NB4 (cell line): ENCODE measurements at regions not wholly inside any gene's neighbourhood (a gene's known extent, or its start where the extent isn't known, plus 50 kb on each side); places are given as distances from the start of the nearest gene placed in this dataset.
"Not testable (repeated sequence)": the region's sequence is repeated elsewhere in the genome, so short reads cannot be mapped to it uniquely, and the experiment has no call there.

ENCODE experiments used
- DNase-seq: peaks from one replicate; pipeline ENCODE4 v3.0.0; 2010; ENCODE audit warnings: low read depth
- H3K4me3 ChIP-seq: one replicate; pipeline ENCODE4 v1.5.1; 2011; ENCODE audit warnings: mild to moderate bottlenecking, low read depth, low read length, moderate library complexity
- CTCF ChIP-seq: IDR thresholded peaks from one replicate; pipeline ENCODE4 v1.5.1; 2012; ENCODE audit warnings: low read depth, low read length

DNA sequence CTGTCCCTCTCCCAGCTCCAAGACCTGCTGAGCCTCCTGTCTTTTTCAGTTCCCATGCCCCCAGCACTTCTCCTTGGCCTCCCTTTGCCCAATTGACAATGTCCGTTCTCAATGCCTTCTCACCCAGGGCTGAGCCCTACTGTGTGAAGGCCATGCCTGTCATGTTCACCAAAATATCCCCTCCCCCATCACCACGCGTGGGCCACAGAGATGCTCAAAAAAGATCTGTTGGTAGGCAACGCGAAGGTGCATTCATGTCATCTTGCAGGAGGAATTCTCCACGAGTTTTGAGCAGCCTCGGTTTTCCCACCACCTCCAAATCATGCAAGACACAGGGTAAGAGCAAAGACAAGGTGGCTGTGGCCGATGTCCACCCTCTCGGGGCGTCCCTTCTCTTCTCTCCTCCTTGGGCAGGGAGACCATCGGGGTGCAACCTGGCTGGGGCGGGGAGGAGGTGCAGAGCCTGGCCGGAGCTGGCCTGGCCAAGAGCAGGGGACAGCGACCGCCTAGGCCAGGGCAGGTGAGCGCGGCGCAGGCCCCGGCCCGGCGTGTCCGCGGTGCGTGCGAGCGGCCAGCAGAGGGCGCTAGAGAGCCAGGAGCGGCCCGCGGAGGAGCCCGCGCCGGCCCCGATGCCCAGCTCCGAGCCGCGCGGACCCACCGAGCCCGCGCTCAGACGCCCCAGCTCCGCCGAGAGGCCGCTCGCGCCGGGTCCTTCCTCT is 56.3 kb upstream of the KRTAP5-11 start:
- not testable (repeated sequence) for H3K4me3 ChIP-seq
- DNase-seq, result peak; percentile 52

DNA sequence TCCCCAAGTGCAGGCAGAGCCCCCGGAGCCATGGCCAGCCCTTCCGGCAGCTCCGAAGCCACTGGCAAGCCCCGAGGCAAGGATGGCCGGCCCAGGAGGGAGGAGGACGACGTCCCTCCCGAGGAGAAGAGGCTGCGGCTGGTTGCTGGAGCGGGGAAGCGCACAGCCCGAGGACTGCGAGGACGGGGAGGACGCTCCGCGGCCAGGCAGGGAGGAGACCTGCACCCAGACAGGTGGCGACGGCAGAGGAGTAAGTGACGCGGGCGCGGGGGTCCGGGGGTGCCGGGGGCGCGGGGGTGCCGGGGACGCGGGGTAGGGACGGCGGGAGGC is 56.8 kb upstream of the KRTAP5-11 start:
- not testable (repeated sequence) for H3K4me3 ChIP-seq
- peak; percentile 11 for DNase-seq

More for the DNA sequence above, 56.3 kb upstream of the KRTAP5-11 start:
- TF ChIP-seq CTCF, result peak; percentile 23

- H3K4me3 ChIP-seq, DNase-seq: not testable (repeated sequence)
Observed at GRCh38 chr11:71639916-71640315, 57.2 kb upstream of the KRTAP5-11 start.

DNA sequence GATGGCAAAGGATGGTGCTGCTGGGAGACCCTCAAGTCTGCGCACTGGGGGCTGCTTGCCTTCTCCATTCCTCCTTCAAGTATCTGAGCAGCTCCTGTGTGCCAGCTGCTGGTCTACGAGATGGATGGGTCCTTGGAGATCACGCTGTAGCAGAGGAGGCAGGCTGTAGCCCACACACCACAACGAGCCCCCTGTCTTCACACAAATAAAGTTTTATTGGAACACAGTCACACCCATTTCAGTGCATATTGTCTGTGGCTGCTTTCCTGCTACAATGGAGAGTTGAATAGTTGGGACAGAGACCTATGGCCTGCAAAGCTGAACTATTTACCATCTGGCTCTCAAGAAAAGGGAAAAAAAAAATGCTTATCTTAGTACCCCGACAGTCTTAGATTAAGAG is 64.4 kb upstream of the KRTAP5-11 start:
- H3K4me3 ChIP-seq, DNase-seq: not testable (repeated sequence)

- DNase-seq, result peak; percentile 23
- not testable (repeated sequence) for H3K4me3 ChIP-seq
Observed at GRCh38 chr11:71652998-71653397, 70.3 kb upstream of the KRTAP5-11 start.

DNA sequence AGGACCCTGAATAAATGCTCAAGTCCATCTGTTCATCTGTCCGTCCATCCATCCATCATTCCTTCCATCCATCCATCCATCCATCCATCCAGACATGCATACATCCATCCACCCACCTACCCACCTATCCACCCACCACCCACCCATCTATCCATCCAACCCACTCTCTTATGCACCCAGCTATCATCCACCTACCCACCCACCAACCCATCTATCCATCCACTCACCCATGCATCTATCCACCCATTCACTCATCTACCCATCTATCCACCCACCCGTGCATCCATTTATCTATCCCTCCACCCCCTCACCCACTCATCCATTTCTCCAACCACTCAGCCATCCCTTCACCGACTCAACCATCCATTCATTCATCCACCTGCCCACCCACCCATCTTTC is 71.7 kb upstream of the KRTAP5-11 start:
- DNase-seq, H3K4me3 ChIP-seq: not testable (repeated sequence)

DNA sequence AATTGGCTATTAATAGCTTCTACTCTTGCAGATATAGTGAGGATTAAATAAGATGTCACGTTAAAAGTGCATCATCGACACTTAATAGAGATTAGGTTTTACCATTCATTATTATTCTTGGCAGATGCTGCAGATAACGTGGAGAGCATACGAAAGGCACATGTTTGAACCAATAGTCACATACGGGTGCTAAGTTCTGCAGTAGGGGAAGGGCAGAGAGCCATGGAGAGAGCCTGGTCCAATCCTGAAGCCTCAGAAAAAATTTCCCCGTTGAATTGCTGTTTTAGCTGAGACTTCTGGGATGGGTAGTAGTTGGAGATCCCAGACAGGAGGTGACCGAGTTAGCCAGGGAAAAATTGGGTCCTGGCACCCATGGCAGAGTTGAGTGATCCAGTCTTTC is 72.4 kb upstream of the KRTAP5-11 start:
- DNase-seq, H3K4me3 ChIP-seq: not testable (repeated sequence)

DNA sequence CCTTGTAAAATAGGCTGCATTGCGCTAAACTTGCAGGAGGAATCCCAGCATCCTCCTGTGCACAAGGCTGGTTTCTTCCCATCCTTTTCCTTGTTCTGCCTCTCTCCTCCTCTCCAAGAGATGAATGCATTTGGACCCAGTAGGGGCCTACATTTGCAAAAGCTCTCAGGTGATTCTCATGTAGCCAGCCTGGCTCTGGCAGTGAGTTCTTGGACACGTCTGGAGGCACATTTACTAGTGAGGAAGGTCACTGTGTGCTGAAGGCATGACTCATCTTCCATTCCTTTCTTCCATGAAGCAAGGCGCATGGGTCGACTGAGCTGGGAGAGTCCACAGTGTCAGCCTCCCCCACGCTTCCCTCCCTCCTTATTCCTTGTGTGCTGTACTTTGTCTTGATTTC is 73.8 kb upstream of the KRTAP5-11 start:
- DNase-seq, H3K4me3 ChIP-seq: not testable (repeated sequence)

GRCh38 chr11:71664941-71665340 is 82.3 kb upstream of the KRTAP5-11 start:
- DNase-seq, H3K4me3 ChIP-seq: not testable (repeated sequence)

DNA sequence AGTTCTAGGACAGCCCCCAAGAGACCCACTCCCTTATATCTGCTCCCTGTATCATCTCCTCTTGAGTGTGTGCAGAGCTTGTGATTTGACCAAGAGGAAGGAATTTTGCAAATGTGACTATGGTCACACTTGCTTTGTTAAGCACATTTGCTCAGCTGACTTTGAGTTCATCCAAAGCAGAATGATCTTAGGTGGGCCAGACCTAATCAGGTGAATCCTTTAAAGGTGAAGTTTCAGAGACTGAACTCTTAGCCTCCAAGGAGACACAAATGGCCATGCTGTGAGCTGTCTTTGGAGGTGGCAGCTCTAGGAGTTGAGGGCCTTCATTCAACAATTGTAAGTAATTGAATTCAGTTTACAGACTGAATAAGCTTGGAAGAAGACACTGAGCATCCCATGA is 115.4 kb upstream of the KRTAP5-11 start:
- not testable (repeated sequence) for DNase-seq, H3K4me3 ChIP-seq

DNA sequence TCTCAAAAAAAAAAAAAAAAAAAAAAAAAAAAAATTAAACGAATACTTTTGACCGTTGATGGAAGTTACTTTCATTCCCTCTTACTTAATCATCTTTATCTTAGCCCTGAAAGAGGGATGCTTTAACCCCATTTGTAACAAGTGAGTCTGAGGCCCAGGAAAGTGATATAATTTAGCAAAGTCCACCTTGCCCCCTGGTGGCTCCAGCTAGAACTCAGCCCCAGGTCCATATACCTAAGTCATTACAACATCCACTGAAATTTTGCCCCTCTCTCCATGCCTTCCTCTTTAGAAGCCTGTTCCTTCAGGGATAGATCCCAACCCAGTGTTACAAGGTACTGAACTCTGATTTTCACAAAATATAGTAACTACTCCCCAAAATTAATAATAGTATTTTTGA is 116.3 kb upstream of the KRTAP5-11 start:
- DNase-seq, result peak; percentile 10
- H3K4me3 ChIP-seq, result not testable (repeated sequence)
- peak; percentile 21 for TF ChIP-seq CTCF

GRCh38 chr11:71701435-71702291 is 119.0 kb upstream of the KRTAP5-11 start:
- not testable (repeated sequence) for H3K4me3 ChIP-seq, DNase-seq

DNA sequence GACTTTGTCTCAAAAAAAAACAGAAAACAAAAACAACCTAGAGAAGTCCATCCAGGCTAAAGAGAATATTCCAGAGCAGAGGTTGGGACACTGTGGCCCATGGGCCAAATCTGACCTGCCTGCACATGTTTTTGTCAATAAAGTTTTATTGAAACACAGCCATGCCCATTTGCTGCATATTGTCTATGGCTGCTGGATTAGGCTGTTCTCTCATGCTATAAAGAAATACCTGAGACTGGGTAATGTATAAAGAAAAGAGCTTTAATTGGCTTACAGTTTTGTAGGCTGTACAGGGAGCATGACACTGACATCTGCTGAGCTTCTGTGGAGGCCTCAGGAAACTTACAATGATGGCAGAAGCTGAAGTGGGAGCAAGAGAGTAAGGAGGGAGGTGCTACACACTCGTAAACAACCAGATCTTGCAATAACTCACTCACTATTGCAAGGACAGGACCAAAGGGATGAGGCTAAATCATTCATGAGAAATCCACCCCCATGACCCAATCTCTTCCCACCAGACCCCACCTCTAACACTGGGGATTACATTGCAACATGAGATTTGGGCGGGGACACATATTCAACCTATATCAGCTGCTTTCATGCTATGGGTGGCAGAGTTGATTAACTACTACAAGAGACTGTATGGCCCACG is 122.5 kb upstream of the KRTAP5-11 start:
- not testable (repeated sequence) for DNase-seq, H3K4me3 ChIP-seq

- not testable (repeated sequence) for DNase-seq, H3K4me3 ChIP-seq
Observed at GRCh38 chr11:71705738-71706432, 123.2 kb upstream of the KRTAP5-11 start.

- not testable (repeated sequence) for DNase-seq, H3K4me3 ChIP-seq
Observed at GRCh38 chr11:71707083-71707482, 124.4 kb upstream of the KRTAP5-11 start.

DNA sequence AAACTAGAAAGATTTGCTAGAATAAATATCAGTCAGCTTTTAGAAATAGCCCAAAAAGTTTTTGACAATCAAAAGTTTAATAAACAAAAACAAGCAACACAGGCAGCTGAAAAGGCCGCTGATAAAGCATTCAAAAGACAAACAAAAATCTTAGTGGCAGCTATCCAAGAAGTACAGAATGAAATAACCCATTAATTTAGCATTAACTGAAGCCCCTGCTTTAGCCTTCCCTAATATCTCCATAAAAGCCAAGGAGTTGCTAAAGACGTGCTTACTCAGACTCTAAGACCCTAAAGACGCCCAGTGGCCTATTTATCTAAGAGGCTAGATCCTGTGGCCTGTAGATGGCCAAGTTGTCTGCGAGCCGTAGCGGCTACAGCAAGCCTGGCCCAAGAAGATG is 123.5 kb upstream of the DEFB108B start:
- DNase-seq, H3K4me3 ChIP-seq: not testable (repeated sequence)
